Activated CD4-positive, alpha-beta T cell treated with anti-CD3 and anti-CD28 coated beads, Interleukin-2, amount 50 U/mL, for 4 hours (primary cell): ENCODE measurements at regions not wholly inside any gene's neighbourhood (a gene's known extent, or its start where the extent isn't known, plus 50 kb on each side); places are given as distances from the start of the nearest gene placed in this dataset.

Experiments
- DNase-seq, 2 experiments: peaks; one replicate each; pipeline ENCODE4 v3.0.0-alpha.2; 2020

DNA sequence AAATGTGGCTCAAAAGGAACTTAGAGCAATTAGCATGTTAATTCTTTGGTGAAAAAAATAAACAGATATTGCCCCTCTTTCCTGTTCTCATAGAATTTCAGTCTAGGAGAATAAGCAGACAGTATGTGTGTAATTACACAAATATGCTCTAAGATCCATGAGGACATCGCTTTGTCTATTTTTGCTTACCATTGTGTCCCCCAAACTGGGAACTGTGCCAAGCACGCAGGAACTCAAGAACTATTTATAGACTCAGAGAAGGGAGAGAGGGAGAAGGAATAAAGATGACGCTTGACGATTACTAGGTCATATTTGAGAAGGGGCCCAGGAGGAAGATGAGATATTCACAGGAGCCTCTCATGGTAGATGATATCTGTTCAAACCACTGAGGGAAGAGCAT lies 692.6 kb downstream of the RAB28 start:
- DNase-seq: no peak

DNA sequence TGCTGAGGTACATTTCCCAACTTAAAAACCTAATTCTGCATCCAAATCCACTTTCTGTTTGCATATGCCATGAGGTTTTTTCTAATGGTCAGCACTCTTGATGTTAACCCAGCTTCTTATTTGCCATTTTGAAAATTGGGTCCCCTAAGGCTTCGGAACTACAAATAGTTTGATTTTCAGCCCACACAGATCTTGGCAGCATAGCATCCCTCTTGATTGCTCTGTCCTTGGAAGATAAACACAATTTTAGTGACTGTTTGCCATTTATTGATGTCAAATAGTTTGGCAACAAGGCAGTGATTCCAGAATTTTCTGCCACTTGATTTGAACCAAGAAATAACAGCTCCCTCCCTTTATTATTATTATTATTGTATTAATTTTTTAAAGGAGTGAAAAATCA lies 696.9 kb downstream of the RAB28 start:
- DNase-seq: no peak

DNA sequence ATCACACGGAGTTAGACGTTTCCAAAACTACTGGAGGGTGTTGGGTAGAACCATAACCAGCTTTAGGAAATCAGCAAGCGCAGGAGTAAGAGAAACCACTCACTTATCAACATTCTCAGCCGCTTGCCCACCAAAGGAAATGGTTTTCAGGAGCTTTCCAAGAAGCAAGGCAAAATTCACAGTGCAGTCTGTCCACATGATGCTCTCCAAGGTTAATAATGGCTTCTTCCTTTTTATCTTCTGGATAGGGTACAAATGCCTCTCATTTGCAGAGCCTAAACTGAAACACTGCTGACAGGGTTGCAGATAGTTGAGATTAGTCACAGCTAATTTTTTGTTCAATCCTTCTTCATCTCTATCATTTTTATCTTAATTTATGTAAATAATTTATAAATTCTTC lies 705.4 kb downstream of the RAB28 start:
- no peak for DNase-seq

DNA sequence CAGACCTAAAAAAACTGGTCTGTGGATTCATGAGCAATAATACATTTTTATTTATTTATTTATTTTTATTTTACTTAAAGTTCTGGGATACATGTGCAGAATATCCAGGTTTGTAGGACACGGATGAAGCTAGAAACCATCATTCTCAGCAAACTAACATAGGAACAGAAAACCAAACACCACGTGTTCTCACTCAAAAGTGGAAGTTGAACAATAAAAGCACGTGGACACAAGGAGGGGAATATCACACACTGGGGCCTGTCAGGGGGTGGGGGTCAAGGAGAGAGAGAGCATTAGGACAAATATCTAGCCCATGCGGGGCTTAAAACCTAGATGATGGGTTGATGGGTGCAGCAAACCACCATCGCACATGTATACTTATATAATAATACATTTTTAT lies 705.9 kb downstream of the RAB28 start:
- no peak for DNase-seq

DNA sequence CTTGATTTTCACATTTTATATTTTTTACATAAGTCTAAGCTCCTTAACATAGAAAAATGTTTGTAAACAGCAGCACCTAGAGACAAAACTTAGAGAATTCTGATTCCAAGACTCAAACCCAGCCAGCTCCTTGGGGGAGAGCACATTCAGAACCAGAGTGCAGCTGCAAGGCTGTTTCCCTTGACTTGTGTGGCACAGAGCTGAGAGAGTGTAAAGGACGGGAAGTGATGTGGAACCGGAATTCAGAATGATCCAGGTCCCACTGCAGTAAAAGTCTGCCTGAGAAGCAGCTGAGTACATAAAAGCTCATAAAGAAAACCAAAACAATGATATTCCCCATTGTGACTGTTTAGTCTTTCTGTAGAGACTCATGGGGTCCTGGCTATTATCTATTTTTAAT lies 713.8 kb downstream of the RAB28 start:
- DNase-seq: no peak

DNA sequence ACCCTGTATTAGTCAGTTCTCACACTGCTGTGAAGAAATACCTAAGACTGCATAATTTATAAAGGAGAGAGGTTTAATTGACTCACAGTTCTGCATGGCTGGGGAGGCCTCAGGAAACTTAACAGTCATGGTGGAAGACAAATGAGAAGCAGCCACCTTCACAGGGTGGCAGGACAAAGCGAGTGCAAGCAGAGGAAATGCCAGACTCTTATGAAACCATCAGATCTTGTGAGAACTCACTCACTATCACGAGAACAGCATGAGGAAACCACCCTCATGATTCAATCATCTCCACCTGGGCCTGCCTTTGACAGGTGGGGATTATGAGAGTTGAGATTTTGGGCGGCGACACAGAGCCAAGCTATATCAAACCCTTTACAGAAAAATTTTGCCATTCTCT lies 722.4 kb downstream of the RAB28 start:
- no peak for DNase-seq

DNA sequence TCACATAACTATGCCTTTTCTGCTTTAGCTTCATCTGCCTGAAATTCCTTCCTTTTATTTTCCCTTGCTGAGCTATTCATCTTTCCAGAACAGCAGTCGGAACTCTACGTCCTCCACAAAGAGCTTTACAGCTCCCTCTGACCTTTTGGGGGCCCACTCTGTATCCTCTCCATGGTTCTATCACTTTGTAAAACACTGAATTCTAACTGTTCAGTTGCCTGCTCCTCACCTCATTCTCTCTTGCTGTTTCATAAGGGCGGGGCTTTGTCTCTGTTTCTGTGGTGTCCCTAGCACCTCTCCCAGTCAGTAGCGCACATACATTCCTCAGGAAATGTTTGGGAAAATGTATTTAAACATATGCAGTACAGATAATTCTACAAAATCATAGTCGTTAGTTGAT lies 737.0 kb downstream of the RAB28 start:
- no peak for DNase-seq

DNA sequence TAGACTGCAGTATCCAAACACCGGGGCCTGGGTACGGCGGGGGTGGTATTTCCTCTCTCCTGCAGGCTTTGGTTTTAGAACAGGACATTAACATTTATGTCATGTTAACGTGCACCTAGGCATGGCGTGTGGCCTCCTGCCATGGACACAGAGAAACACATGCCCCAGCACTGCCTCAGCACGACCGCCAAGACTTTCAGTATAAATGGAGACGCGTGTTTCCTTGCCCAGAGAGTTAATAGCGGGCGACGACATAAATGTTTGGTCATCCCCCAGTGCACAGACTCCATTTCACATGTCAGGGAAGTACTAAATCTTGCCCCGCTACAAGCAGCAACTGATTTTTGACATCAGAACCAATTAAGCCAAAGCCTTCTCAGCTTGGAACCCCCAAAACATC lies 737.9 kb downstream of the RAB28 start:
- no peak for DNase-seq

DNA sequence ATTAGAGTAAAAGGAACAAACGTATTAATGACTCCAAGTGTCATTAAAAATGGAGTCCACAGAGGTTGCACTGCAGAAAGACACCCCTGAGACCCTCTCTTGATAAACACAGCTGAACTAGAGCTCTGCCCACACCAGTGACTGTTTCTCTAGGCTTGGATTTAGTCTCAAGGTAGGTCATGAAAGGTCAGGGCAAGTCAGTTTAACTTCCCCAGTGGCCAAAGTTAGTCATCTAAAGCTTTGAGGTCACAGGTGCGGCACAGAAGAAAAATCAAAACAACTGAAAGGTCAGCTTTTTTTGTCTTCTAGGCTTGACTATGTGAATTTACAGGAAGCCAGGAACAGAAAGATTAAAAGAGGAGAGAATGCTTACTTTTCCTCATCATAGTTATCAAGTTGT lies 749.6 kb downstream of the RAB28 start:
- DNase-seq: no peak

DNA sequence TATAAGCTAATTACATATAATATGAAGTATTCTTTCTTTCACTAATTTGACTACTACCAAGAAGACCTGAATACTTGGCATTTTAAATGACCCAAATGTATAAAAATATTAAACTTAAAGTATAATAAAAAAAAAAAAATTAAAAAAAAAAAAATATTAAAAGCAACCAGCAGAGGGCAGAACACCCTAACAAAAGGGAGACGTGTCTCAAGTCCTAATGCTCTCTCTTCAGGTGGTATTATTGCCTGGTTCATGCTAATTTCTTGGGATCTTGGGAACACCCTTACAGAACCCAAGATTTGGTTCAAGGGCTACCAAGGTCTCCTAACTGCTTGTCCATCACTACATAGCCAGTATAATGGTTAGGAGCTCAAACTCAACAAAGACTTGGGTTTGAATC lies 754.8 kb downstream of the RAB28 start:
- DNase-seq: no peak

DNA sequence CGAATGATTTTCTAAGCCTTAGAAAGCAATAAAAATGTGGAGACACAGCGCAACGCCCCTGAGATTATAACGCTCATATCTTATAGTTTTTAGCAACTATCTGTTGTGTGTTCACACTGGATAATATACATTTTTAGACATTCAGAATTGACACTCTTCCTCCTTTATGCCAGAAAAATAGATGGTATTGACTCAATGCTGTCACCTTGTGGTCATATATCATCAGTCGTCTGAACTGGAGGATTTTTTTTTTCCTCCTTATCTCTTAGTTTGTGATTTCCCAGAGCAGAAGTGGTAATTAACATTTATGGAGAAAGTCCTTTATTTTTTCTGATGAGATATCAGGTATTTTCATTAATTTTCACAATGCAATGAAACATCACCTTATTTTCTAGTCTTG lies 759.6 kb downstream of the RAB28 start:
- DNase-seq: no peak

DNA sequence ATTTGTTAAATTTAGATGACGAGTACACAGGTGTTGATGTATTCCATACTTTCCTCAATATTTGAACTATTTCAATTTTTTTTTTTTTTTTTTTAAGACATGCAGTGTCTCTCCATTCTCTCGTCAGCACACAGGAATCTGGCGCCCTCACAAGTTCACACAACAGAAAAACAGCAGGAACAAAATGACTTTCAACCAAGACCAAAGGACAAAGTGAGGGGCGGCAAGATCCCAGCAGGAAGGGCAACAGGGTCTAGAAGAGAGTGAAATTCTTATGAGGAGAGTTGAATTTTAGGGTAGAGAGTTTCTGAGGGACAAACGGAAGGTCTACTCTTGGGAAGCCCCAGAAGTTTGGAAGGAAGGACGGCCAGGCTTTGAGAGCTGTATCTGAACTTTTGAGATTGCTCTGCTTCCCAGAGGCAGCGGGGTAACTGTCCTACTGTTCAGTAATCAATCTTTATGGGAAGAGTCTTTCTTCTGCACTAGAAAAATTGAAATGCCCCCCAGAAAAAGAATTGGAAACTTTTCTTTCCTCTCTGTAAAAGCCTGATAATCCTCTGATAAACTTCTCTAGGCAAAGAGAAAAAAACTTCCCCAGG lies 760.2 kb downstream of the RAB28 start:
- no peak for DNase-seq

DNA sequence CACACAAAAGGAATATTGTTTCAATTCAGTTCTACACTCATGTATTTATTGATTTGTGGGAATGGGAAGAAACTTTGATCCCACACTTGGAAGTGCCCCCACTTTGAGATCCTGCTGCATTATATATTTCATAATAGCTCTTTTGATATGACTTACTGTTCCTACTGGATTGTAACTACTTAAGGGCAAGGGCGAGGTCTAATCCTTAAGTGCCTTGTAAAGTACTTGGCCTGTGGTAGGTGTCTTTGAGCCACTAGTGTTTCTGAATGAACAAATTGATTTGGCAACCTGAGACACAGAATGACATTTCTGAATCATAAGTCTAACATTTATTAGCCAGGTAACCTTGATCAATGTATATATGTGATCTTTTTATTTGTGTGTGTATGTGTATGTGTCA lies 767.2 kb downstream of the RAB28 start:
- DNase-seq: no peak

DNA sequence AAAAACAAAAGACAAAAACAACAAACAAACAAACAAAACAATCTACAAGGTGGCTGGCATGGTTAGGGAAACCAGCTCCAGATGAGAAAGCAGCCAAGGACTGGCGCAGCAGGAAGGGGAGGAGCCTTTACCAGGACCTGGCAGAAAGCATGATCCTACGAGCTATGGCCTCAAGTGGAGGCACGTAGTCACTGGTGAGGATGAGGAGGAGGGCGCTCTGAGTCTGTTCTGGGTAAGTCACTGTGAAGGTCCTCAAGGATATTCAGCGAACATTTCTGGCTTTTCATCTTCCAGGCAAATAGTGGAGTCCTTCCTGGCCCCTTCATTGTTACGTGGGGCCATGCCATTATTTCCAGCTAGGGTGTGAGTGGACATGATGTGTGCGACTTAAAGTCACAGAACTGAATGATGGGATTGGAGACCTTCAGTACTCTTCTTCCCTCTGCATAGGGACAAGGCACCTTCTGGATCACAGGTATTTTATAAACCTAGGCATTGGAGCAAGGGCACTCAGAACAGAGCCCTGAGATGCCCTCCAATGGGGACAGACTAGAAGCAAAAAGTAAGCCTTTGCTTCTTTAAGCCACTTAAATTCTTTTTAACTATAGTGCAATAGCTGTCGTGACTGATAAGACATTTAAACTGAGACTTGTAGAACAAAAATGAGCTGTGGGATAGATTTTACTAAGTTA lies 771.3 kb downstream of the RAB28 start:
- DNase-seq: no peak

DNA sequence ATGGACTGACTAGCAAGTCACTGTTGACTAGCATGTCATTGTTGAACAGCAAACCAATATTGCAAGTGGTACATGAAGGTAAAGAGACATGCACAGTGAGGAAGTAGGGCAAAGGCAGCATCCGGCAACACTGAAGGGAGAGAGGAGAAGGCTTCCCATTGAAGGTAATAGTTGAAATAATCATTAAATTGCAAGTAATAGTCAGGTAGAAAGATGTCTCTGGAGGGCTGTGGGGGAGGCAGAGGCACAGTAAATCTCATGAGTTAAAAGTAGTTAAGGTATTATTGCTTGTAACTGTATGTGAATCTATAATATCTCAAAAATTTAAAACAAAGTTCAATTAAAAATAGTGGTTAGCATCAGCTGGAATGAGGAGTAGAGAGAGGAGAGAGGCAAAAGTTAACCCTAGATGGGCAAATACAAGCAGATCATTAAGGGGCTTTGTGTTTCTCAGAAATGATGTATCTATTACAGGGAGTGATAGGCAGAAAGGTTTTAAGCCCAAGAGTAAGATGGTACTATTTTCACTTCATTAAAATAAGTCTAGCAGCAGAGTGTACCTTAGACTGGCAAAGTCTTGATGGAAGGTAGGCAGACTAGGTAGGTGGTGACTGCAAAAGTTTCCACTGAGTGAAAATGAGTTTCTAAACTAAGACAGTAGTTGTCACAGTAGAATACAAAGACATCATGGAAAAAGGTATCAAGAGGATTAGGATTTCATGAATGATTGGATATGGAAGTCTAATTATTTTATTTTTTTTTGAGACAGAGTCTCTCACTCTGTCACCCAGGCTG lies 776.6 kb downstream of the RAB28 start:
- no peak for DNase-seq

DNA sequence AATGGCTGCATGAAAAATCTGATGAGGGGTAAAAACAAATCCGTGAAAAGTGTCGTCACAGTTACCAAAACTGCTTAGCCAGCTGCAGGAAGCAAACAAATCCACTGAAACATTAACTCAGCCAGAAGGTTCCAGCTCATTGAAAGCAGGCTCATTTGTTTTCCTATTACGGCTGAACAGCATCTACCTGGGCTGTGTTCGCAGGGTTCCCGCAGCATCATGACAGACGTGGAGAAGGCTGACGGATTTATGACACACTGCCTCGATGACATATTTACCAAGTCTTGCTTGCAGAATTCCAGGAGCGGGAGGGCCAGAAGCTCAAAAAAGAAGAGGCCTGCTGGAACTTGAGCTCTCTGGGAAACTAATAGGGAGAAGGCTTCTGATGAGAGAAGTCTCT lies 781.1 kb downstream of the RAB28 start:
- DNase-seq: no peak

DNA sequence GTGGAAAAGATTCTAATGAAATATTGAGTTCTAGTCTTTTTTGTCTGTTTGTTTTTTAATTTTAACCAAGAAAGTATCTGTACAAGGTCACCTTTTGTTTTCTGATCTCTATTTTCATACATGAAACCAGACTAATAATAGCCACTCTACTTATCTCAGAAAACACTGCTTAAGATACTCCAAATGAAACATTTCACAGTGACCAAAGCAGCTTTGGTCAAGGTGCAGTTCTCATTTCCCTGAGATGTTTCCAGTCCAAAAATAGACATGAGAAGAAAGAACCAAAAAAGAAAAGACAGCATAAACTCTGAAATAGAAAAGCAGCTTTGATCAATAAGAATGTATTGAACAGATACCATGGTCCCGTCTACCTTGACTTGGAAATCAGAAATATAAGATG lies 782.8 kb downstream of the RAB28 start:
- DNase-seq: no peak

DNA sequence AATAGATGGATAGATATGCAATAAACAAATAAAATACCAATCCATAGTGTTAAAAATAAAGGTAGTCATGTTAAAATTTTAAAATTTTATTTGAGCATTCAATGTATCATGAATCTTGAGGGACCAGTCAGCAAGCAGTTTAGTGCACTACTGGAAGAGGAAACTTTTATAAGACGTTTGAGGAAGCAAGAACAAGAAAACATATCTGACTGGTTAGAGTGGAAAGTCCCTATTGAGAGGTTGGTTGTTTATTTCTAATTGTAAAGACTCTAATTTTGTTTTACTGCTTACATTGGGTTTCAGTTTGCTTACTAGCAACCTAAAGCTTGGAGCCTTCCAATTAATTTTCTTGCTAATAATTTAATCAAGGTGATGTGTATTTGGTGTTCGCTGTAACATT lies 786.2 kb downstream of the RAB28 start:
- no peak for DNase-seq

DNA sequence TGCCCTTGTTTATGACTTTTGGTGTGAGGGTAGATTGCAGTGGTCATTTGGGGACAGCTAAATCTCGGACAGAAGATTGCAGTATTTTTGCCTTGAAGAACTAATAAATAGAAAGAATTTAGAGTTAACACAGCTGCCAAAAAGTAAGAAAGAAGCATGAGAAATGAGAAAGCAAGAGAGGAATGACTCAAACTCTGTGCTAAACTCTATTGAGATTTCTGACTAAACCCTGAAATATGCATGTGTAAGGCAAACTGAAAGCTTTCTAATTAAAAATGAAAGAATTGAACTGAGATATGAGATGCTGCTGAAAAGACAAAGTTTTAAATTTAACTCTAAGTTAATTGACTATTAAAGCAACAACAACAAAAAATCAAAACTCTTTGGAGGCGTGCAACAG lies 791.3 kb downstream of the RAB28 start:
- no peak for DNase-seq

DNA sequence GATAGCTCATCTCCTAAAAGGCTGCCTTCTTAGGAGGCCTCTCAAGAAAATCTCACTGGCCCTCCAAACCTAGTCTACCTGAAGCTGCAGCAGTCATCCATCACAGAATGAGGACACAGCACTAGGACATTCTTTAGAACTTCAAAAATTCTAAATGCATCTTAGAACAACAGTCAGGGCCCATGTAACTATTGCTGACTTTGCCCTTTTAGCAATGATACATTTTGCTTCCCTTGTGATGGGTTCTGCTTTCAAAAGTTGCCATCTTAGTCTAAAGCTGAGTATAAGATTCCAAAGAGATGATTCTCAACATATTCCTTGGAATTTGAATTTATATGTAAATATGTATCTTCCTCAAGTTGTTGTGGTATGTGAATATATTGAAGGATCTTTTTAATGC lies 793.0 kb downstream of the RAB28 start:
- DNase-seq: no peak

DNA sequence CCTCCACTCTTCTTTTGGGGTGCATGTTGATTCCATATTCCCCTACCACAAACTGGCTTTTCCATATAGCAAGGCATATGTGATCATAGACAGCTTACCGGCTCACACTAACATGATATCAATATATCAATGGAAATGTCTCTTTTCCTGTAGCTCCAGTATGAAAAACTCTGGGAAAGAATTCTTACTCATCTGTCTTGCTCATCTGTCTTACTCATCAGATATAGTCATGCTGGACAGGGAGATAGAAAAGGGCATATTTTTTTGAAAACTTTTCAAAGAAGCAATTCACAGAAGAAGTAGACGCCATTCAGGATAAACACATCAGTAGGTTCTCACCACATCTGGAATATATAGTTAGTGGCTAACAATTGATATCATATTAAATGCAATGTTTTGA lies 794.7 kb downstream of the RAB28 start:
- no peak for DNase-seq

DNA sequence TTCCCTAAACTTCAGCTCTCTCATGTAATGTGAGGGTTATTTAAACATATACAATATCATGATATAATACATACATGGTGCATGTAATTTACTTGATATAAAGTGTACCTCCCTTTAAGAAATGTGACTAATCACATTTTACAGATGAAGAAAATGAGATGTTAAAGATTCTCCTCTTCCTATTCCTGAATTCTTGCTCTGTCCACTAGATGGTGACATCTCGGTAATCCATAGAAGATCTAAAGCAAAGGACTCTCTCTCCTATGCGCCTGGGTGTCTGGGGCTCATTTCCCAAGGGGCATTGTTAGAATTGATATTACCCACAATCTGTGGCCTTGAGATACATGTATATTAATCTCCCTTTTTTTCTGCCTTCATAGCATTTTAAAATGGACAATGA lies 804.9 kb downstream of the RAB28 start:
- no peak for DNase-seq

DNA sequence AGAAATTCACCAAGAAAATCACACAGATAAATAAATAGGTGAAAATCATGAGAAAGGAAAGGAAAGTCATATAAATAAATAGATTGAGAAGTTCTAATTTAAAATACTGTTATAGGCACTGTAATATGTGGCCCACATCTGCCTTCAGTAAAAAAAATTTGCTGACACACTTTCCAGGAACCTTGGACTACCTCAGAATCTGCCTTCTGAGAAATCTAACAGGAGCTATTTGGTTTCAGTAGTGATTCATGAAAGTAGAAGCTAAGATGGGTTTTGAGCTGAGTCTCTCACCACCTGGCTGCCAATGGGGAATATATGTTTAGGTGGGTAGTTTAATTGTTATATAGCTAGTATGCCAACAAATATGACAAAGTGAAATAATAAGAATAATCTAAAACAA lies 810.0 kb downstream of the RAB28 start:
- DNase-seq: no peak

DNA sequence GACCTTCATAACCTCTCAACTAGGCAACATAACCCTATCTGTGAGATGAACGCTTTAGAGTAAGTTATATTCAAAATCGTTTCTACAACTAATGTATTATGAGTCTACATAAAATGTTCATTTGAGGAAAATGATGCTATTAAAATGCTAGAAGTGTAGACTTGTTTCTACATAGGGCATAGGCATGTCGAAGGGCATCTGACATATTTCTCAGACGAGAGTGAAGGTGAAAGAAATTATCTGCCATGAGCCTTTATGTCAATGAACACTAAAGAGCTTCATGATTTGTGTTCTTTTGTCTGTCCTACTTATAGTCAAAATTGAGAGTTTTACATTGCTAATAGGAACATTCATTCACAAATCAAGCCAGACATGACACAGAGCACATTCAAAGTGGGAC lies 811.8 kb downstream of the RAB28 start:
- DNase-seq: no peak

DNA sequence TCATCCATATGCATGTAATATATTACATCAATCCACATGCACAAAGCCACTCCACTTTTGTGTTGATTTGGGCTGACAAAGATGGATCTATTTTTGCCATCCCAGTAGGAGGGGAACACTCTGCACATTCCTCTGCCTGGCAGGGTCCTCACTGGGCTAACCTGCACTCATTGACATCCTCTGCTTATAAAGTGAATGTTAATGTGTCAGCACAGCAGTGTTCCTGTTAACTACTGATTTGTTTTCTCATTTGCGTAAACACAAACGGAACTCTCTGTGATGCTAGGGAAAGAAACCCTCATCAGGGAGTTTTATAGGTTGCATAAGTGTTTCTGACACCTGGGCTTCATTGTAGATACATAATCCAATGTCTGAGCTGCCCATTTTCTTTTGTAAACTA lies 826.0 kb downstream of the RAB28 start:
- no peak for DNase-seq
